ENCODE measurements at regions not wholly inside any gene's neighbourhood (a gene's known extent, or its start where the extent isn't known, plus 50 kb on each side); places are given as distances from the start of the nearest gene placed in this dataset.
"Not testable (repeated sequence)": the region's sequence is repeated elsewhere in the genome, so short reads cannot be mapped to it uniquely, and the experiment has no call there.

- no peak for TF ChIP-seq CTCF (IDR thresholded peaks at IDR 0.05; ENCODE audit: borderline replicate concordance, control extremely low read depth, extremely low read depth, insufficient read depth, missing control alignments)
- DNase-seq (ENCODE audit: low spot score), result no peak
- in situ Hi-C loops (cut with MboI; ENCODE audit: low sequenced_read_pairs, unreplicated experiment), result no loop called here
Measured at GRCh38 chr3:162971715-162972114, 1475.1 kb downstream of the OTOL1 start.

DNA sequence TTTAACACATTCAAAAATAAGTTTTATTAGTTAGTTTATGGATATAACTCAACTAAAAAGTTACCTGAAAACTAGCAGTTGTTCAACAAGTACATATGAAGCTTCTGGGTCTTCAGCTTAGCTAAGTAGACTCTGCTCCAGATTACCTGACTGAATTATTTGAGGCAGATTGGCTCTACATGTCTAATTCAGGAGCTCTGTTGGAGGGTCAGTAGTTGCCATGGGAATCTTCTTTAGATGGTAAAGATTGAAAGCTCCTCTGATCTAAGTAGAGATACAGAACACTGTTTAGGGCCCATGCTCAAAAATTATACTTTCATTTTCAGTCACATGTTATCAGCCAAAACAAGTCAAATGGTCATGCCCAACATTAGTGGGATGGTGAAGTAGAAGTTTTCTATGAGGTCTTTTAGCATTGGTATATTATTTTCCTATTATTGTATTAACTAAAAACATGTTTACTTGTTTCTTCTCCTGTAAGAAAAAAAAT lies 1476.9 kb downstream of the OTOL1 start:
- in situ Hi-C loops (cut with MboI; ENCODE audit: low sequenced_read_pairs, unreplicated experiment), result no loop called here
- DNase-seq (ENCODE audit: low spot score), result no peak
- TF ChIP-seq CTCF (IDR thresholded peaks at IDR 0.05; ENCODE audit: borderline replicate concordance, control extremely low read depth, extremely low read depth, insufficient read depth, missing control alignments), result no peak

- no peak for DNase-seq (ENCODE audit: low spot score)
- in situ Hi-C loops (cut with MboI; ENCODE audit: low sequenced_read_pairs, unreplicated experiment), result no loop called here
- TF ChIP-seq CTCF (IDR thresholded peaks at IDR 0.05; ENCODE audit: borderline replicate concordance, control extremely low read depth, extremely low read depth, insufficient read depth, missing control alignments), result no peak
Measured at GRCh38 chr3:162978136-162978535, 1481.5 kb downstream of the OTOL1 start.

DNA sequence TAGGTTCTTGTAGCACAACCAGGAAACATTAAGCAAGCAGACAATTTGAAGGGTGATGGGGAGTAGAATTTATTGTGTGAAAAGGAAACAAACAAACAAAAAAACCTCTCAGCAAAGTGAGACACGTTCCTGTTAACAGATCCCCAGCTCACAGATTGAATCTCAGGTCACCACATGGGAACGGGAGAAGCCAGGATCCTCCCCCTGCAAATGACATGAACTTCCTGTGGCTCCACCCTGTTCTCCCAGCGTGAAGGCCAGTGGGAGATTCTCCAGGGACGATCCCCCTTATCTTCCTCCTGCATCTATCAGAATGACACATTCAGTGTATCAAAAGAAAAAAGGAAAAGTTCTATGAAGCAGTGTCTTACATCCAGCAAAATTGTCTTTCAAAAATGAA lies 1488.1 kb downstream of the OTOL1 start:
- DNase-seq (ENCODE audit: low spot score), result no peak
- in situ Hi-C loops (cut with MboI; ENCODE audit: low sequenced_read_pairs, unreplicated experiment), result no loop called here
- no peak for TF ChIP-seq CTCF (IDR thresholded peaks at IDR 0.05; ENCODE audit: borderline replicate concordance, control extremely low read depth, extremely low read depth, insufficient read depth, missing control alignments)

- in situ Hi-C loops (cut with MboI; ENCODE audit: low sequenced_read_pairs, unreplicated experiment); DNase-seq (ENCODE audit: low spot score): not testable (repeated sequence)
Measured at GRCh38 chr3:162987085-162987794, 1490.6 kb downstream of the OTOL1 start.

- TF ChIP-seq CTCF (IDR thresholded peaks at IDR 0.05; ENCODE audit: borderline replicate concordance, control extremely low read depth, extremely low read depth, insufficient read depth, missing control alignments), result no peak
- in situ Hi-C loops (cut with MboI; ENCODE audit: low sequenced_read_pairs, unreplicated experiment), result no loop called here
- DNase-seq (ENCODE audit: low spot score), result no peak
Measured at GRCh38 chr3:162992741-162993140, 1496.1 kb downstream of the OTOL1 start.

DNA sequence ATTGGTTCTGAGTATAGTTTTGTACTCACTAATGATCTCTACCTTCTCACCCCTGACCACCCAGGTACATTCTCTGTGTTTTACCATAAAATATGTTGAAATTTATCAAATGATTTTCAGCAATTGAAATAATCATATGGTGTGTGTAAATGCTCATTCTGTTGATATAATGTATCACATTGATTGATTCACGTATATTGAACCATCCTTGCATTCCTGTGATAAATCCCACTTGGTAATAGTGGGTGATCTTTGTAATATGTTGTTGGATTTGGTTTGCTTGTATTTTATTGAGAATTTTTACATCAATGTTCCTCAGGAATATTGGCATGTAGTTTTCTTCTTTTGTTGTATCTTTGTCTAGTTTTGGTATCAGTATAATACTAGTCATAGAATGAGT lies 1497.6 kb downstream of the OTOL1 start:
- in situ Hi-C loops (cut with MboI; ENCODE audit: low sequenced_read_pairs, unreplicated experiment), result no loop called here
- no peak for TF ChIP-seq CTCF (IDR thresholded peaks at IDR 0.05; ENCODE audit: borderline replicate concordance, control extremely low read depth, extremely low read depth, insufficient read depth, missing control alignments)
- no peak for DNase-seq (ENCODE audit: low spot score)

Data from GM13976 (cell line).